GM19395 (cell line): ENCODE measurements at regions not wholly inside any gene's neighbourhood (a gene's known extent, or its start where the extent isn't known, plus 50 kb on each side); places are given as distances from the start of the nearest gene placed in this dataset.

Experiments used
- ATAC-seq: cut with Tn5 transposase; IDR thresholded peaks from one replicate; pipeline ENCODE4 v1.9.1; 2021; ENCODE audit warnings: mild to moderate bottlenecking, moderate library complexity; ENCODE audit not compliant: unreplicated experiment

- no peak for ATAC-seq
Measured at GRCh38 chr4:45119376-45119775, 393.0 kb upstream of the GNPDA2 start.

- no peak for ATAC-seq
Measured at GRCh38 chr4:45102716-45103115, 376.4 kb upstream of the GNPDA2 start.

GRCh38 chr4:45100956-45101818 is 374.8 kb upstream of the GNPDA2 start:
- no peak for ATAC-seq

DNA sequence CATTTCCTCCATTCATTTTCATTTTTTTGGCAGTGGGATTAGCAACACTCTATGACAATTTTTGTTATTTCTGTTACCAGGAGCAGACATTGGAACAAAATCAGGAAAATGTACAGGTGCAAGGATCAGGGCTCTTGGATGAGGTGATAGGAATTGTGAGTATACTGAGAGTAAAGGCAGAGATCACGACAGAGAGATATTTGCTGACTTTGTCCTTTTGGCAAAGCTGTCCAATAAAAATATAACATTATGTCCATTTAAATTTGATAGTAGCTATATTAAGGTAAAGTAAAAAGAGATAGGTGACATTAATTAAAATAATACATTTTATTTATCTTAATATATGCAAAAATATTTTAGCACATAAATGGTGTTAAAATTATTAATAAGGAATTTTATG is 373.1 kb upstream of the GNPDA2 start:
- no peak for ATAC-seq

GRCh38 chr4:45094684-45095083 is 368.3 kb upstream of the GNPDA2 start:
- no peak for ATAC-seq

DNA sequence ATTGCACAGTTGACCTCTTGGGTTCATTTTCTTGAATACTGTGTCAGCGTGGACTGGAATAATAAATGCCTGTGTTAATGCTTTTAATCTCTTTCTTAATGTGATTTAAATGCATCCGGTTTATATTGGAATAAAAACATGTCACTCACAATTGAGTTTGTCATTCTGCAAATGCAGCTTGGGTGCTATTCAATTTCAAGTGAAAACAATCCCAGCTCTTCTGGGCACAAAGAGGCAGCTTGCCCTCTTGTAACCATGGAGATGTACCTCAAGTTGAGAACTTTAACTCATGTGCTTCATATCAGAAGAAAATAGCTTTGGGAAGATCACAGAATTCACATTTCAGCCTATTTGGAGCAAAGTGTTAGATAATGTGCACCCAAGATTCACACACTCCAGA is 355.7 kb upstream of the GNPDA2 start:
- no peak for ATAC-seq

- no peak for ATAC-seq
Measured at GRCh38 chr4:45079616-45080015, 353.3 kb upstream of the GNPDA2 start.

DNA sequence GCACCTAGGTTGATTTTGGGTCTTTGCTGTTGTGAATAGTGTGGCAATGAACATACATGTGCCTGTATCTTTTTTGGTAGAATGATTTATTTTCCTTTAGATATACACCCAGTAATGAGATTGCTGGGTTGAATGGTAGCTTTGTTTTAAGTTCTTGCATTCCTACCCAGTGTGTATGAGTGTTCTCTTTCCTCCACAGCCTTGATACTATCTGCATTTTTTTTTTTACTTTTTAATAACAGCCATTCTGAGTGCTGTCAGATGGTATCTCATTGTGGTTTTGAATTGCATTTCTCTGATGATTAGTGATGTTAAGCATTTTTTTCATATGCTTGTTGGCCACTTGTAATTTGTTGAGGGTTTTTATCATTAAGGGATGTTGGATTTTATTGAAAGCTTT is 351.8 kb upstream of the GNPDA2 start:
- ATAC-seq = no peak

DNA sequence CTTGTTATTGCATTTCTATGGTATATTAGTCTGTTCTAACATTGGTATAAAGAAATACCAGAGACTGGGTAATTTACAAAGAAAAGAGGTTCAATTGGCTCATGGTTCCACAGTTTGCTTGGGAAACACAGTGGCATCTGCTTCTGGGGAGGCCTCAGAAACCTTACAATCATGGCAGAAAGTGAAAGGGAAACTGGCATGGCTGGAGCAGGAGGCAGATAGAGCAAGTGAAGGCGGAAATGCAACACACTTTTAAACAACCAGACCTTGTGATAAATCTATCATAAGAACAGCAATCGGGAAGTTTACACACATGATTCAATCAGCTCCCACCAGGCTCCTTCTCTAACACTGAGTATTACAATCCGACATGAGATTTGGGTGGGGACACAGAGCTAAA is 346.6 kb upstream of the GNPDA2 start:
- no peak for ATAC-seq

DNA sequence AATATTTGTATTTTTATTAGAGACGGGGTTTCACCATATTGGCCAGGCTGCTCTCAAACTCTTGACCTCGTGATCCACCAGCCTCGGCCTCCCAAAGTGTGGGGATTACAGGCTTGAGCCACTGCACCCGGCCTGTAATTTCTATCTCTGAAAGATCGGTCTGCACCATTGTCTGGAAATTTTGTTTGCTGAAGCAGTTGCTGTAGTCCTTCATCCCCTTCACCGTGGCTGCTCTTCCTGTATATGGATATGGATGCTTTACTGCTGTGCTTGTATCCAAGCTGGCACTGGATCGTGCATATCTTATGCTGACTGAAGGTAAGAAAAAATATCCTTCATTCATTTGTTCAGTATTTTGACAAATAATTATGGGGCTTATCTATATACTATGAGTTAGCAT is 338.4 kb upstream of the GNPDA2 start:
- ATAC-seq = no peak

GRCh38 chr4:45063696-45064095 is 337.3 kb upstream of the GNPDA2 start:
- ATAC-seq = no peak

- no peak for ATAC-seq
Measured at GRCh38 chr4:45062935-45063545, 336.7 kb upstream of the GNPDA2 start.

GRCh38 chr4:45043911-45044310 is 317.6 kb upstream of the GNPDA2 start:
- ATAC-seq = no peak

DNA sequence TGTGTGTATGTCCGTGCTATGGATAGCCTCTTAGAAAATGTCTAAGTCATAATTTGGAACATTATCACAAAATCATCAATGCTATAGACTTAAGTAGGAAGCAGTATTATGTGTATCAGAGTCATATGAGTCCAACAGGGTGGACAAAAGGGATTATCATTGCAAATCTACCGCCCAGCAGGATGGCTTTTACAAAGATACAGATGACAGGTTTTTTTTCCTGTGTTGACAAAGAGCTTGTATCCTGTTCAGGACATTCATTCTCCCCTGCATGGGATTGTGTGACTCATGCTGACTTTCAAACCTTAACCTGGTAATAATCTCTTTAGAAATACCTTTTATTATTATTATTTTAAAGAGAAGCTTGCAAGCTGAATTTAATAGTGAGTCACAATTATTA is 310.3 kb upstream of the GNPDA2 start:
- ATAC-seq = no peak

- ATAC-seq = no peak
Measured at GRCh38 chr4:45033676-45034419, 307.5 kb upstream of the GNPDA2 start.

DNA sequence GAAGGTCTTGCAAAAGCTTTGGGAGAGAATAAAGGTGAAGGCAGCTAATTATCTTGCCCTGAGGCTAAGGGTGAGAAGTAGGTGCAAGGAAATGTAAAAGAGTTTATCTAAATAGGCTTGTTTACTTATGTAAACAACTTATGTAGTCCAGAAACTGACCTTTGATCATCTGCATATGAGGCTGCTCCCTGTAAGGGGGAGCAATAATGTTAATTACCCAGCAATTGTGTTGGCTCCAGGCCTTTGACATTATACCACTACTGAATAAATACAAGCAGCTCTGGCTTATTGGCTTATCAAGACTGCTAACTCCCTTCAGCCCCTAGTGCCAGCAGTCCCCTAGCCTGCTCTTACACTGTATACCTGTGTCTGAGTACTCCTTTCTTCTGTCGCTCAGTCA is 303.7 kb upstream of the GNPDA2 start:
- ATAC-seq = no peak

DNA sequence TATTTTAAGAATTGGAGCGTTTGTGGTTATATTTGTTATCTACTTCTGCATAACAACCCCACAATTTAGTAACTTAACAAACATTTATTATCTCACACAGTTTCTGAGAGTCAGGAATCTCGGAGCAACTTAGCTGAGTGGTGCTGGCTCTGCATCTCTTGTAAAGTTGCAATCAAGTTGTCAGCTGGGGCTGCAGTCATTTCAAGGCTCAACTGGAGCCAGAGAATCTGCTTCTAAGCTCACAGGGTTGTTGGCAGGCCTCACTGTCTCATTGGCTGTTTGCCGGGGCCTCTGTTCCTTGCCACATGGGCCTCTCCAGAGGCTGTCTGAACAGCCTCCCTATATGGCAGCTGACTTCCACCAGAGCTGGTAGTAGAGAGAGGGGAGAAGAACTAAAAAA is 281.2 kb upstream of the GNPDA2 start:
- no peak for ATAC-seq

DNA sequence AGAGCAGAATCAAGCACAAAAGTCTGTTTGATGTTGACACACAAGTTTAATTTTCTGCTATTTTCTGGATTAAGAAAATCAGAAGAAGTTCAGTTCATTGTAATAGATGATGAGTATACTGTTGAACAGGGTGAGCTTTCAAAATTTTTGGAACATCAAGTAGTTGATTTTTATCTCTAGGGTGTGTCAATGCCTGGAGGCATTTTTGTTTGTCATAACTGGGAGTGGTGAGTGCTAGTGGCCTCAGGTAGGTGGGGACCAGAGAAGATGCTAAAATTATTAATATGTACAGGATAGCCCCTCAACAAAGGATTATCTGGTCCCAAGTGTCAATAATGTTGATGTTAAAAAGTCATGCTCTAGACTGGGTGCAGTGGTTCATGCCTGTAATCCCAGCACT is 279.7 kb upstream of the GNPDA2 start:
- ATAC-seq = no peak

- ATAC-seq = no peak
Measured at GRCh38 chr4:45004847-45005565, 278.6 kb upstream of the GNPDA2 start.

DNA sequence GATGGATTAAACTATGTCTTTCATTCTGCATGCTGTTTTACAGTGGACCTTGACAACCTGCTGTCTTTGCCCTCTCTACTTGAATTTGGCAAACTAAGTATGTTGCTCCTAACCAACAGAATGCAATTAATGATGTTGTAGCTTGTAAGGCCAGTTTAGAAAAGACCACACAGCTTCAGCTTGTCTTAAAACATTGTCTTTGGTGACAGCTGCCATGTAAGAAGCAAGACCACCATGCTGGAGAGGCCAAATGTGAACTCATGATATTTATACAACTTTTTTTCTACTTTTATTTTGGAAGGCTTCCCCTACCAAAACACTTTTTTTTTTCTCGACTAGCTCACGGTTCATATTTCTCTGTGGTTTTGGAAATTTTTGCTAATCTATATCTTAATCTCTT is 278.0 kb upstream of the GNPDA2 start:
- ATAC-seq = no peak

DNA sequence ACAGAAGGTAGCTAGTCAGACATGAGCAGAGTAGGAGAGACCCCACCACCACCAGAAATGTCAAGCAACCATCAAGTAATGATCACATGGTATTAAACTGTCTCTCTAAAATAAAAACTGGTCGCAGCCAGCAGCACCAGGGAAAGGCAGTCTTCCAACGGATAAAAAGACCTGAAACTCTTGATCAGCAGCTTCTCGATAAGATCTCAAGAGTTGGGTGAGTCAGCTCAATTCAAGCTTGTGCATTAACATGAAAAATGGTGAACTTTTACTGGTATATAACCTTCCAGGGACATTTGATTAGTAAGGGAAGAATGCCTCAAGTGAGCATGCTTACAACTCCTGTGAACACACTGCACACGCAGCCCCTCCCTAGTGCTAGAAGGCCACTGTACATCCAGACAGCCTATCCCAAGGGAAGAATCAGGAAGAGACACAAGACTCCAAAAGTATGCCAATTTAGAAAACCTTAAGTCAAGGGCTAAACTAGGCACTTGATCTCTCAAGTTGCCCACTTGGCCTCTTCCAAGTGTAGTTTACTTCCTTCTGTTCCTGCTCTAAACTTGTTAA is 270.0 kb upstream of the GNPDA2 start:
- ATAC-seq = no peak
